HG03442 (cell line): ENCODE measurements at regions not wholly inside any gene's neighbourhood (a gene's known extent, or its start where the extent isn't known, plus 50 kb on each side); places are given as distances from the start of the nearest gene placed in this dataset.

ENCODE experiments used
- ATAC-seq: cut with Tn5 transposase; IDR thresholded peaks from one replicate; pipeline ENCODE4 v1.9.1; 2021; ENCODE audit warnings: mild to moderate bottlenecking, moderate library complexity; ENCODE audit not compliant: unreplicated experiment

GRCh38 chr12:24023081-24023480 is 73.6 kb upstream of the SOX5 start:
- no peak for ATAC-seq

- ATAC-seq: no peak
Observed at GRCh38 chr12:24021164-24021502, 71.7 kb upstream of the SOX5 start.

- no peak for ATAC-seq
Observed at GRCh38 chr12:24020397-24021163, 71.1 kb upstream of the SOX5 start.

GRCh38 chr12:24015833-24016160 is 66.3 kb upstream of the SOX5 start:
- no peak for ATAC-seq

GRCh38 chr12:24014915-24015832 is 65.7 kb upstream of the SOX5 start:
- ATAC-seq: no peak

- no peak for ATAC-seq
Observed at GRCh38 chr12:24014240-24014639, 64.8 kb upstream of the SOX5 start.

- no peak for ATAC-seq
Observed at GRCh38 chr12:24012528-24012927, 63.1 kb upstream of the SOX5 start.

GRCh38 chr12:24011927-24012507 is 62.5 kb upstream of the SOX5 start:
- ATAC-seq: no peak

GRCh38 chr12:24008166-24008565 is 58.7 kb upstream of the SOX5 start:
- no peak for ATAC-seq
